ENCODE measurements at regions not wholly inside any gene's neighbourhood (a gene's known extent, or its start where the extent isn't known, plus 50 kb on each side); places are given as distances from the start of the nearest gene placed in this dataset.

GRCh38 chr11:129729216-129729615 is 86.4 kb upstream of the TMEM45B start:
- TF ChIP-seq CTCF (IDR thresholded peaks at IDR 0.05; ENCODE audit: low read depth, low read length, missing control alignments), result no peak
- no peak overlapping the region for H3K4me3 ChIP-seq (ENCODE audit: low read depth, low read length)
- DNase-seq (ENCODE audit: low read depth), result no peak

GRCh38 chr11:129729823-129730222 is 85.8 kb upstream of the TMEM45B start:
- no peak overlapping the region for H3K4me3 ChIP-seq (ENCODE audit: low read depth, low read length)
- no peak for DNase-seq (ENCODE audit: low read depth)
- TF ChIP-seq CTCF (IDR thresholded peaks at IDR 0.05; ENCODE audit: low read depth, low read length, missing control alignments), result no peak

- no peak for TF ChIP-seq CTCF (IDR thresholded peaks at IDR 0.05; ENCODE audit: low read depth, low read length, missing control alignments)
- H3K4me3 ChIP-seq (ENCODE audit: low read depth, low read length), result no peak overlapping the region
- no peak for DNase-seq (ENCODE audit: low read depth)
These were observed 84.3 kb upstream of the TMEM45B start for GRCh38 chr11:129731316-129731715.

GRCh38 chr11:129732941-129733340 is 82.7 kb upstream of the TMEM45B start:
- no peak overlapping the region for H3K4me3 ChIP-seq (ENCODE audit: low read depth, low read length)
- TF ChIP-seq CTCF (IDR thresholded peaks at IDR 0.05; ENCODE audit: low read depth, low read length, missing control alignments), result no peak
- no peak for DNase-seq (ENCODE audit: low read depth)

- TF ChIP-seq CTCF (IDR thresholded peaks at IDR 0.05; ENCODE audit: low read depth, low read length, missing control alignments), result no peak
These were observed 82.3 kb upstream of the TMEM45B start for GRCh38 chr11:129733384-129733783.

GRCh38 chr11:129733981-129734380 is 81.7 kb upstream of the TMEM45B start:
- DNase-seq (ENCODE audit: low read depth), result no peak
- TF ChIP-seq CTCF (IDR thresholded peaks at IDR 0.05; ENCODE audit: low read depth, low read length, missing control alignments), result no peak

More at GRCh38 chr11:129733384-129733783, 82.3 kb upstream of the TMEM45B start:
- H3K4me3 ChIP-seq (ENCODE audit: low read depth, low read length), result no peak overlapping the region
- no peak for DNase-seq (ENCODE audit: low read depth)

GRCh38 chr11:129734654-129735053 is 81.0 kb upstream of the TMEM45B start:
- no peak overlapping the region for H3K4me3 ChIP-seq (ENCODE audit: low read depth, low read length)
- TF ChIP-seq CTCF (IDR thresholded peaks at IDR 0.05; ENCODE audit: low read depth, low read length, missing control alignments), result no peak
- DNase-seq (ENCODE audit: low read depth), result no peak

More at GRCh38 chr11:129733981-129734380, 81.7 kb upstream of the TMEM45B start:
- no peak overlapping the region for H3K4me3 ChIP-seq (ENCODE audit: low read depth, low read length)
